HepG2 (cell line): ENCODE measurements at regions not wholly inside any gene's neighbourhood (a gene's known extent, or its start where the extent isn't known, plus 50 kb on each side); places are given as distances from the start of the nearest gene placed in this dataset.

ENCODE experiments used
- EZH2 ChIP-seq: conservative IDR thresholded peaks from 2 replicates; pipeline ENCODE4 v1.6.1; 2012; ENCODE audit warnings: mild to moderate bottlenecking, low read depth, low read length, moderate library complexity
- FOXM1 ChIP-seq: sonication (generic); formaldehyde crosslinking; IDR thresholded peaks from 2 replicates; pipeline ENCODE4 v1.5.0; 2020; ENCODE audit warnings: missing genetic modification reagents
- MAFK ChIP-seq, 2 experiments: IDR thresholded peaks in 1 of 2; conservative IDR thresholded peaks in 1 of 2; 2 replicates each; pipeline ENCODE4 v1.6.1; 2011; ENCODE audit warnings: improper control_type of control experiment in 2 of 2, low read length in 2 of 2
- RXRA ChIP-seq: sonication (generic); formaldehyde crosslinking; IDR thresholded peaks from 2 replicates; pipeline ENCODE4 v1.5.1; 2020; ENCODE audit warnings: missing genetic modification reagents
- ZFX ChIP-seq: sonication (generic); formaldehyde crosslinking; IDR thresholded peaks from 2 replicates; pipeline ENCODE4 v1.4.0; 2020; ENCODE audit warnings: mild to moderate bottlenecking, low read depth, missing genetic modification reagents, moderate library complexity
- TF ChIP-seq, protein P1 (sequence below): sonication (generic); formaldehyde crosslinking; IDR thresholded peaks from 2 replicates; pipeline ENCODE4 v1.5.0; 2020; ENCODE audit warnings: mild to moderate bottlenecking, missing genetic modification reagents, moderate library complexity
- TF ChIP-seq, protein P2 (sequence below): sonication (generic); formaldehyde crosslinking; IDR thresholded peaks from 2 replicates; pipeline ENCODE4 v1.8.1; 2023; ENCODE audit warnings: mild to moderate bottlenecking, inconsistent platforms, moderate library complexity, missing genetic modification reagents, borderline replicate concordance

DNA sequence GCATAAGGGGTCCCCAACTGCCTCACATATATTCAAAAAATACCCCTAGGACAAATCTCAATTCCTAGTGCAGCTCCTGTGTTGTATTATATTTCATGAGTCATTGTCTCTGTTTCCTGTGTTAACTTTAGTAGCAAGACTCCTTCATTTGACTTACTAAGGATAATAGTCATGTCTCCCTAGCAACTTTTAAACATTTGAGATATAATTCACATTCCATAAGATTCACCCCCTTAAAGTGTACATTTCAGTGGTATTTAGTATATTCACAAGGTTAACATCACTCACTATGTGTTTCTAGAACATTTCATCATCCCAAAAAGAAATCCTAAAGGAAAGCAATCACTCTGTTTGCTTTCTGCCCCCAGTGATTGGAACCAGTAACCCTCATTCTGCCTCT lies 121.3 kb upstream of the WNT7A start:
- TF ChIP-seq, protein P1, sequence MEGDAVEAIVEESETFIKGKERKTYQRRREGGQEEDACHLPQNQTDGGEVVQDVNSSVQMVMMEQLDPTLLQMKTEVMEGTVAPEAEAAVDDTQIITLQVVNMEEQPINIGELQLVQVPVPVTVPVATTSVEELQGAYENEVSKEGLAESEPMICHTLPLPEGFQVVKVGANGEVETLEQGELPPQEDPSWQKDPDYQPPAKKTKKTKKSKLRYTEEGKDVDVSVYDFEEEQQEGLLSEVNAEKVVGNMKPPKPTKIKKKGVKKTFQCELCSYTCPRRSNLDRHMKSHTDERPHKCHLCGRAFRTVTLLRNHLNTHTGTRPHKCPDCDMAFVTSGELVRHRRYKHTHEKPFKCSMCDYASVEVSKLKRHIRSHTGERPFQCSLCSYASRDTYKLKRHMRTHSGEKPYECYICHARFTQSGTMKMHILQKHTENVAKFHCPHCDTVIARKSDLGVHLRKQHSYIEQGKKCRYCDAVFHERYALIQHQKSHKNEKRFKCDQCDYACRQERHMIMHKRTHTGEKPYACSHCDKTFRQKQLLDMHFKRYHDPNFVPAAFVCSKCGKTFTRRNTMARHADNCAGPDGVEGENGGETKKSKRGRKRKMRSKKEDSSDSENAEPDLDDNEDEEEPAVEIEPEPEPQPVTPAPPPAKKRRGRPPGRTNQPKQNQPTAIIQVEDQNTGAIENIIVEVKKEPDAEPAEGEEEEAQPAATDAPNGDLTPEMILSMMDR (CRISPR knock-in tag), result no peak
- TF ChIP-seq EZH2, result no peak
- no peak for TF ChIP-seq FOXM1 (CRISPR knock-in tag)
- no peak for TF ChIP-seq RXRA (CRISPR knock-in tag)
- no peak for TF ChIP-seq ZFX (CRISPR knock-in tag)
- TF ChIP-seq MAFK (conservative IDR thresholded peaks at IDR 0.05 in 1 of 2, IDR thresholded peaks at IDR 0.05 in 1 of 2; ENCODE audit: low read length in 2 of 2), result no peak
- TF ChIP-seq, protein P2, sequence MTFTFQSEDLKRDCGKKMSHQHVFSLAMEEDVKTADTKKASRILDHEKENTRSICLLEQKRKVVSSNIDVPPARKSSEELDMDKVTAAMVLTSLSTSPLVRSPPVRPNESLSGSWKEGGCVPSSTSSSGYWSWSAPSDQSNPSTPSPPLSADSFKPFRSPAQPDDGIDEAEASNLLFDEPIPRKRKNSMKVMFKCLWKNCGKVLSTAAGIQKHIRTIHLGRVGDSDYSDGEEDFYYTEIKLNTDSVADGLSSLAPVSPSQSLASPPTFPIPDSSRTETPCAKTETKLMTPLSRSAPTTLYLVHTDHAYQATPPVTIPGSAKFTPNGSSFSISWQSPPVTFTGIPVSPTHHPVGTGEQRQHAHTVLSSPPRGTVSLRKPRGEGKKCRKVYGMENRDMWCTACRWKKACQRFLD (CRISPR knock-in tag), result no peak
